HG03025 (cell line): ENCODE measurements at regions not wholly inside any gene's neighbourhood (a gene's known extent, or its start where the extent isn't known, plus 50 kb on each side); places are given as distances from the start of the nearest gene placed in this dataset.

ENCODE experiments used
- ATAC-seq: cut with Tn5 transposase; IDR thresholded peaks from one replicate; pipeline ENCODE4 v1.9.1; 2021; ENCODE audit warnings: mild to moderate bottlenecking, moderate library complexity; ENCODE audit not compliant: unreplicated experiment, low FRiP score

DNA sequence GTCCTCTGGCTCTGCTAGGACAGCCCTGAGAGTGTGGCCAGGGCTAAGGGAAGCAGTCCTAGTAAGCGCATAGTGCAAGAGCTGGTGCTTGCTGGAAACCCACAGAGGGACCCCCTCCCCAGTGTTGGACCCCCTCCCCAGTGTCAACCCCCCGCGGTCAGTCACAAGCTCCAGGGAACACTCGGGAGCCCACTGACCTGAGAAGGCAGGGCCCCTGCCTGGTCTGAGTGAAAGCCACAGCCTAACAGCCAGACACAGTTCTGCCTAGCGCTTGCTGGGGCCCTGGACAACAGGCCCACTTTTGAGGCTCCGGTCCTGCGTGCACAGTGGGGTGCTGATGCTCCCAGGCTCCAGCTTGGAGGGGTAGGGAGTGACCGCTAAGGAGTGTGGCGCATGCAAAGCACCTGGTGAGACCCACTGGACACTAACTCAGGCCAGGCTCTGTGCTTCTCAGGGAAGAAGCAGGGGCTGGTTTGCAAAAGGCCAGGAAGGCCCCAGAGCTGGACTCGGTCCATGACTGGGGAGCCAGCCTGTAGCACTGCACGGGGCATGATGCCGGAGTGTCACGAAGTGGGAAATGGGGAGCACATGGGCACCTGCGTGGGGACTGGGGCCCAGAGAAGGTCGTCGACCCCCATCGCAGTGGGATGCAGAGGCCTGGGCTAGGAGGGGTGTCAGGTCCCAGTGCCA, 175.8 kb upstream of the PPP2R2D start:
- ATAC-seq: no peak

DNA sequence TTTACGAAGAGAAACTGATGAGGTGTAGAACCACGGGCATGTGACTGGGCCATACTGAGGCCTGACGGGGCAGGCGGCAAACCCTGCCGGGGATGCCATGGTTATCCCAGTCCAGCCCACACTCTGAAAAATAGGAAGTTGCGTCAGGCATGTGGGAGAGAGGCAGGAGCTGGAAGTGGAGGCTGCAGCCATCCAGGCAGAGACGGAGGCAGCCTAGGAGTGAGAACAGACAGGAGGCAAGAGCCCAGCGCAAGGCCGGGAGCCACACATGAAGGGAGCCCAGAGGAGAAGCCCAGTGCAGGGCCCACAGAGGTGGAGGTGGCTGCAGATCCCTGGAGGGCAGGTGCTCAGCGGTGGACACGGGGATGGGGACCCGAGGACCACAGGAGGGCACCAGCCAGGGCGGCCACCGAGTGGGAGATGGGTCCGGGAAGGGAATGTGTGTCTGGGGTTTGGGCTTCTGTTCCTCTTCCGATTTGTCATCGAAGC, 175.2 kb upstream of the PPP2R2D start:
- ATAC-seq: no peak

DNA sequence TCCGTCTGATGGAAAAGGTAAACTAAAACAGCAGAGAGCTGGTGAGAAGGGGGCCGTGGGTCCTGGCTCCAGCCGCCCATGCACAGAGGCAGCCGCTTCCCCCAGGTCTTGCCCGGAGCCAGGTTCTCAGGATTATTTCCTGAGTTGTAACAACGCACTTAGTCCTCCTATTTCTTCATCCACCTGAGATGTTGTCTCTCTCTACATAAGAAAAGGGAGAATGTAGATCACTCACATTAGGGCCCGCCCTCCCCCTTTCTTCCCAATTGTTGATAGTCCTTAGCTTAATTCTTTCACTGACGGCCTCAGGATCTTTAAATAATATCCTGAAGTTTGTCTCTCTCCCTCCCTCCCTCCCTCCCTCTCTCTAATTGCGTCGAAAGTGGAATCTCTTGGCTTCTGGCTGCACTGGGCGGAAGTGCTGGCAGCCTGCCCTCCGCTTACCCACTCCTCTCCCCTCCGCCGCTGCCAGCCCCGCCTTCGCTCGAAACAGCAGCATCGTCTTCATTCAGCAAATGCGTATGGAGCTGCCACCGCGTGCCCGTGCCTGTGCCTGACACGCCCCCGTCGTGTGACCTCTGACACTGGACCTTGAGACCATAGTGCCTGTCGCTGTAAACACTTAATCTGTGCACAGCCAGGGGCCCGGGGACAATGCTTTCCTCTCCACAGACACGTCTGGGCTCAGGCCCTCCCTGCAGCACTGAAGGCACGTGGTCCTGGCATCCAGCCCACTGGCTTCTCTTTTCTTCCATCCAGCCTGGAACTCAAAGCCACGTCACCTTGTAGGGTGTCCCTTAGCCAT, 174.5 kb upstream of the PPP2R2D start:
- no peak for ATAC-seq

DNA sequence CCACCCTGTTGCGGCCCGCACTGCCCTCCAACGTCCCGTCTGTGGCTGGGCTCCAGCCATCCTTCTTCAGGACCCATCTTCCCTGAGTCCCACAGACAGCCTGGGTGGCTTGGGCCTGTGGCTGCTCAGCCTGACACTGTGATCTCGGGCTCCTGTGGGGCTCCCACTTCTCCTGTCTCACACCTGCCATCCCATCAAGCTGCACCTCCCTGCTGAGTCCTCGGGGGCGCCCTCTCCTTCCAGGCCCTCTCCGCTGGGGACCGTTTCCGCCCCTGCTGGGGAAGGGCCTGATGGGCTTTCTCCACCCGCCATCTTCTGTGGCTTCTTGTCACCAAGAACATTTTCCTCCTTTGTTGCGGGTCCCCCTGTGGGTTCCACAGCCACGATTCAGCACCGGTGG, 173.8 kb upstream of the PPP2R2D start:
- ATAC-seq: no peak

GRCh38 chr10:131727560-131727959, 173.2 kb upstream of the PPP2R2D start:
- ATAC-seq: no peak

DNA sequence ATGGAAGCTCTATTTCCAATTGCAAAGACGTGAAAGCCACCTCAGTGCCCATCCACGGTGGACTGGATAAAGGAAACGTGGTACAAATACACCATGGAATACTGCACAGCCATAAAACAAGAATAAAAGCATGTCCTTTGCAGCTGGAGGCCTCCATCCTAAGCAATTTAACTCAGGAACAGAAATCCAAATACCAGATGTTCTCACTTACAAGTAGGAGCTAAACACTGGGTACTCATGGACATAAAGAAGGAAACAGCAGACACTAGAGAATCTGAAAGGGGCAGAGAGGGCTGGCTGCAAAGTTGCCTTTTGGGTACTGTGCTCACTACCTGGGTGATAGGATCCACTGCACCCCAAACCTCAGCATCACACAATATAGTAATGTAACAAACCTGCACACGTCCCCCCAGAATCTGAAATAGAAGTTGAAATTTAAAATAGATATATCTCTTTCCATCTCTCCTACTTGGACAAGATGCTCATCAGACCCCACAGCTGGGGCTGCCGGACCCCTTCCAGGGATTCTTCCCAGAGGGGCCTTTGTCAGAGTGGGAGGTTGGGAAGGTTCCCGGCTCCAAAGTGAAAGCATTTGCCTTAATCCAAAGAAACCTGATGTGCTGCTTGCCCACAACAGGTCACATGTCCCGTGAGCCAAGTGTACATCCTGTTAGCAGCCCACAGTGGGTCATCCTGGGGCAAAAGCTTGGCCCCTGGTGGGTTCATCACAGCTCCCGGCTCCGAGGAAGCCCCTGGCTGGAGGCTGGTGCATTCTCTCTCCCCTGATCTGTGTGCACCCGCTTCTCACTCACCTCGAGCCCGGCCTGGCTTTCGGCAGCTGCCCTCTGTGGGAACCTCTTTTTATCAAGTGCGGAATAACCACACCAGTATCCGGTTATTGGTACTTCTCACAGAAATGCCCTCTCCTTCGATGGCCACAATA, 172.3 kb upstream of the PPP2R2D start:
- no peak for ATAC-seq

- ATAC-seq: no peak
These were observed 171.4 kb upstream of the PPP2R2D start for GRCh38 chr10:131729361-131729760.

DNA sequence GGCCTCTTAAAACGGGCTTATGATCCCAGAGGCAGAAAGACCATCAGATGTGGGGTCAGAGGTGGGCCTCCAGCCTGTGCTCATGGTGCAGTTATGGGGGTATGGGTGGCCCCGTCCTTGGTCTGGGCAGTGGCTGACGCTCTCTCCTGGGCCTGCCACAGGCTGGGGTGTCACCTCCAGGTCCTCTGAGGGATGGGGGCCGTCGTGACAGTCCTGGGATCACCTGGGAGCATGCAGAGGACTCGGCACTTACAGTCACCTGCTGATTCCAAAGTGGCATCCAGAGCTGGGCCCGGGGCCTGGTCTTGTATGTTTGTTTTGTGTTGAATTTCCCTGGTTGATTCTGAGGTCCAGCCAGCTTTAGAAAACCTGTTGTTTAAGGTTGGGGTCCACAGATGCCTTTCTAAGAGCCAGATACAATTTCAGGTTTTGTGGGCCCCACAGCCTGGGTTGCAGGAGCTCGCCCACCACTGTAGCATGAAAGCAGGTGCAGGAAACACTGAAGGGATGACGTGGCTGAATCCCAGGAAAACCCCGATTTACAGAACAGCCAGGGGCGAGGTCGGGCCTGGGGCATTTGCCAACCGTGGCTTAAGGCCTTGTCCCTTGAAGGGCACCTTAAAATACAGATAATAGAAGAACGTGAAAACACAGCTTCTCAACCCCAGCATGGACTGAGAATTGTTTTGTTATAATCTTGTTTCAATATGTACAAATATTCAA, 170.7 kb upstream of the PPP2R2D start:
- ATAC-seq: no peak

DNA sequence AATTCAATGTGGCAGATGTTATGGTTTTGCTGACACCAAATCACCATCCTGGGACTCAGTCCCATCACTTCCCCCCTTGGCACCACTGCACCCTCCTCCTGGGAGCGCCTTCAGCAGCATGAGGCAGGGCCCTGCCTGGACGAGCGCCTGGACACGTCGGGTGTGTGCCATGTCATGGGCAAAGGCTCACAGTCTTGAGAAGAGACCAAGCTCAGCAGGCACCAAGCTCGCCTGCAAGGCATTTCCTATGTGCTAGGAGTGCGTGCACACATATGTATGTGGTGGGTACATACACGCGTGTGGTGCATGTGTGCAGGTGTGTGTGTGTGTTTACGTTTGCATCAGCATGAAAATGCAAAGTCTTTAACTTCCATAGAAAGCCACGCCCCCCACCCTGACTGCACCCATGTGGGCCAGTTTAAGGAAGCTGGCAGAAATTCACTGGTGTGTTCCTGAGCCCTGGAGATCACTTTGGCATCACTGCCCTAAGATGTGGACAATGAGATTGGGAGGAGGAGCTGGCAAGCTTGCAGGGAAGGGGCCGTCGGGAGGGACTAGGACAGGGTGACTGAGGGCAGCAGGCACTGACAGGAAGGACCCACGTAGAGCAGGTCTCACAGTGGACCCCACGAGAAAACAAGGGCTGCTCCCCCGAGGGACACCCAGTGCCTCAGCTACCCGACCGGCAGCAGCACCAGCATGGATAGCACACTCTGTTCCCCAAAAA, 169.9 kb upstream of the PPP2R2D start:
- no peak for ATAC-seq

DNA sequence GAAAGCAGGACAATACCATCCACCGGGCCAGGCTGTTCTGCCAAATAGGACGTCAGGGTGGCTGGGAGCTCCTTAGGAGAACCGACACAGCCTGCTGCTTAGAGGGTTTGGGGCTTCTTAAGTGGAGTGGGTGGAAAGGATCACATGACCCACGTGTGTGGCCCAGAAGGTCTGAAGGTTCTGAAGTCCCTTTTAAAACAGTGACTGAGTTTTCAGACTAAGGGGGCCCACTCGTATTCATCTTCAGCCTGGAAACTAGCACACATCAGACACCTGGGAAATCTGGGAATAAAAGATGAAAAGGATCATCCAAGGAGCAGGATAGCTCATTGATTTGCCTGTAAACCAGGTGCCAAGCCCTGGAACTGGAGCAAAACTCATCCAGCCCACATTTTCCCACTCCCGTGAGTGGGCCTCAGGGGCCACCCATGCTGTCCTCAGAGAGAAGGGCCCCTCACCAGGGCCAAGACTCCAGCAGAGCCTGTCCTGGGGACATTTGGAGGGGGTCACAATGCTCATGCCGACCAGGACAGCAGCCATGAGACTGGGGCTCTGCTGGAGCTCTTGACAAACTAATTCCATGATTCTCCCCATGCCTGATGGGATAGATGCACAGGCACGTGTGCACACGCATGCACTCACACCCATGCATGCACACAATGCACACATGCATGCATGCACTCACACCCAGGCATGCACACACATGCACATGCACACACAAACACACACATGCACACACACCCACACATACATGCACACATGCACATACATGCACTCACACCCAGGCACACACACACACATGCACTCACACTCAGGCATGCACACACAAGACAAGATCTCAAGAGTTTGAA, 168.8 kb upstream of the PPP2R2D start:
- ATAC-seq: no peak

GRCh38 chr10:131732631-131733127, 168.1 kb upstream of the PPP2R2D start:
- ATAC-seq: no peak

- ATAC-seq: no peak
These were observed 167.2 kb upstream of the PPP2R2D start for GRCh38 chr10:131733596-131733995.

- no peak for ATAC-seq
These were observed 165.2 kb upstream of the PPP2R2D start for GRCh38 chr10:131735577-131735976.

DNA sequence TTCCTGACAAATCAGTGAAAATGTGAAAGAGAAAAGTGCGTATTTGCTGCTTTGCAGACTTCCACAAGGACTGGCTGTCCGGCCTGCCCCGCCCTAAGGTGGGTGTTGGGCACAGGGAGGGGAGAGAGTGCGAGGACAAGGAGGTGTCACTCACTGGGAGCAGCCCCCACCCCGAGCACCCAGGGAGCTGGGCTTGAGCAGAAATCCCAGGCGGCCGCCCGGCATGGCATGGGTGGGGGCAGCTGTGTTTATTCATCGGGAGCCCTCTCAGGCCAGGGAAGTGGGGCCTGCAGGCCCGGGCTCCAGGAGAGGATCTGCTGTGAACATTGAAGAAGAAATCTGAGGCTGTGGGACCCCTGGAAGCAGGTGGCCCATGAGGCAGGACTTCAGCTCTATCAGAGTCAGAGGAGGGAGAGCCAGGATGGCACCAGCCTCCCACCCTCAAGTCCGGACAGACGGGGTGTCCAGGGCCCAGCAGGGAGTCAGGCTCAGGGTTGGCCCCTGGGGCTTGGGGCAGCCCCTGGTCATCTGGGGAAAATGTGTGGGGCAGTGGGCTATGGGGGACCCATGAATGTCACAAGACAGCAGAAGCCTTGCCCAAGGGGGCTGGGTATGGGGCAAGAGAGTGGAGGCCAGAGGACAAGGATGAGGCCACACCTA, 164.4 kb upstream of the PPP2R2D start:
- no peak for ATAC-seq

DNA sequence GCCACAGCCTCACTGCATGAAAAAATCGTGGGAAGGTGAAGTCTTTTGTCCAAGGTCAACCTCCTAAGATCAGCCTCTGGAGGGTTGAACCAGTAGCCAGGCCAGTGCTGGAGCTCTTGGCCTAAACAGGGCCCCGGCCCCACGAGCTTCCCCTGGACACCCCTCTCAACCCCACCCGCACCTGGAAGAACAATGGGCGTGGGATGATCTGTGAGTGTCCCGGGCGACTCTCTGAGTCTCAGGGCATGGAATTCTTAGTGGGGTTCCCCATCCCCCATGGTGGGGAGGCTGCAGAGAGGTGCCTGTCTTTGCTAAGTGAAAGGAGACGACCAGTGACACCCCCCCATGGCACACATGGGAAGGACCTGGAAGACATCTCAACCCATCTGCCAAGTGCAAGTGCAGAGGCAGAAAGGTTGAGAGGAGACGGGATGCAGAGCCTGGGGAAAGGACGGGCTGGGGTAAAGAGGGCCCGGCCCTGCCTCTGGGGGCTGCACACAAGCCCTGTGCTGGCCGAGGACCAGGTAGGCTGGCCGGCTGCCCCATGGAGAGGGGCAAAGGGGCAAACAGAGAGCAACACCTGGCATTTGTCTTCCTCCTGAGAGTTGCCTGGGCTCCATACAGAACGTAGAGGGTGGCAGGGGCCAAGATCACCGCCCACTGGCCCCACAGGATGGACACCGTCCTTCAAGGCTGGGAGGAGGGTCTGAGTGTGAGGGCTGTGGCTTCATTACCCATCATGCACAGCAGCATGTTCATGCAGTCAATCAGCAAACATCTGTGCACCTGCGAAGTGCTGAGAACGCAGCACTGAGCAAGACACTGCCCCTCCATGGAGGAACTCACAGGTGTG, 163.0 kb upstream of the PPP2R2D start:
- ATAC-seq: no peak

GRCh38 chr10:131738396-131738735, 162.4 kb upstream of the PPP2R2D start:
- ATAC-seq: no peak

DNA sequence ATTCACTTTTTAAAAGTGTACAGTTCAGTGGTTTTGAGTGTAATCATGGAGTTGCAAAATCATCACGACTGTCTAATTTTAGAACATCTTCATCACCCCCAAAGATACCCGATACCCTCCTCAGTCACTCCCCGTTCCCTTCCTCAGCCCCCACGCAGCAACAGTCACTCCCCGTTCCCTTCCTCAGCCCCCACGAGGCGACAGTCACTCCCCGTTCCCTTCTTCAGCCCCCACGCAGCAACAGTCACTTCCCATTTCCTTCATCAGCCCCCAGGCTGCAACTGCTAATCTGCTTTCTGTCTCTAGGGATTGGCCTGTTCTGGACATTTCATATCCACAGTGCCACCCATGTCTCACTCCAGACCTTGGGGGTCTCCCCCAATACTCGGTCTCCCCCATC, 161.6 kb upstream of the PPP2R2D start:
- no peak for ATAC-seq
